H1 (cell line): ENCODE measurements at regions not wholly inside any gene's neighbourhood (a gene's known extent, or its start where the extent isn't known, plus 50 kb on each side); places are given as distances from the start of the nearest gene placed in this dataset.

Experiments used
- JUND ChIP-seq: IDR thresholded peaks from 2 replicates; pipeline ENCODE4 v1.6.1; 2011; ENCODE audit warnings: mild to moderate bottlenecking, improper control_type of control experiment, low read length
- TCF12 ChIP-seq: IDR thresholded peaks from 2 replicates; pipeline ENCODE4 v1.6.1; 2011; ENCODE audit warnings: low read depth, mild to moderate bottlenecking, low read length

DNA sequence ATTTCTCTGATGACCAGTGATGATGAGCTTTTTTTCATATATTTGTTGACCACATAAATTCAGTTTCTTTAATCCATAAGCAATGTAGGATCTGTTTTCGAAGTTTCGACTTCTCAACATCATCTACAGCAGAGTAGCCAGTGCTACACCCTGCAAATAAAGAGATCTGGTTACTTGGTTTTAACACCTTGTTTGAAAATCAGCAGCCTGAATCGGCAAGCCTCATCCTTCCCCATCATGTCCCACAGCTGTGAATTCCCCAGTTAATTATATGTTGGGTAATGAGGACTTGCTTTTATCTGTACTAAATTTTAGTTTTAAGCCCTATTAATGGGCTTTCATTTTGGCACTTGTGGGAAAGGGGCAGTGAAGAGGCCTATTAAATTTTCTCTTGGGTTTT lies 80.6 kb downstream of the BMP2 start (continued):
- TF ChIP-seq JUND (no peak), TCF12 (no peak)
